ENCODE measurements at regions not wholly inside any gene's neighbourhood (a gene's known extent, or its start where the extent isn't known, plus 50 kb on each side); places are given as distances from the start of the nearest gene placed in this dataset.

GRCh38 chr12:107406932-107407331, 278.7 kb upstream of the PWP1 start:
- Histone ChIP-seq H3K27me3 (ENCODE audit: control insufficient read depth in 3 of 3, insufficient read depth in 3 of 3, low read length in 2 of 3) (no peaks in the 10 kb centered on the region), H3K36me3 (ENCODE audit: control insufficient read depth in 4 of 4, insufficient read depth in 4 of 4, low read length in 4 of 4) (no peaks in the 10 kb centered on the region), H3K4me3 (no peak overlapping the region), H3K9ac (ENCODE audit: insufficient read depth in 1 of 2, low read length in 2 of 2) (no peak overlapping the region), H3K4me1 (ENCODE audit: control insufficient read depth in 5 of 5, insufficient read depth in 5 of 5, low read length in 5 of 5) (no peaks in the 10 kb centered on the region), H3K27ac (ENCODE audit: low read depth in 1 of 2, low read length in 1 of 2) (no peak overlapping the region), H3K9me3 (ENCODE audit: control insufficient read depth in 4 of 4, insufficient read depth in 3 of 4, low read length in 3 of 4) (peaks cover 0 to 2% (median 0%) of the 10 kb centered on the region in 4 donors)
- TF ChIP-seq CTCF (IDR thresholded peaks at IDR 0.05; ENCODE audit: control extremely low read depth, extremely low read depth): no peak
- ATAC-seq (ENCODE audit: insufficient read depth, low FRiP score) (no peak), DNase-seq (no peak)
- 86 to 87% methylated on average over 5 of the region's 5 CpGs for WGBS, 2 donors

- no peak overlapping the region for H3K4me3 ChIP-seq
- no peak overlapping the region for H3K27ac ChIP-seq (ENCODE audit: low read depth in 1 of 2, low read length in 1 of 2)
- no peaks in the 10 kb centered on the region for H3K36me3 ChIP-seq (ENCODE audit: control insufficient read depth in 4 of 4, insufficient read depth in 4 of 4, low read length in 4 of 4)
- peaks cover 0 to 2% (median 0%) of the 10 kb centered on the region in 4 donors for H3K9me3 ChIP-seq (ENCODE audit: control insufficient read depth in 4 of 4, insufficient read depth in 3 of 4, low read length in 3 of 4)
- DNase-seq: no peak
- TF ChIP-seq CTCF (IDR thresholded peaks at IDR 0.05; ENCODE audit: control extremely low read depth, extremely low read depth): no peak
- WGBS, 2 donors: 95 to 96% methylated on average over 14 of the region's 14 CpGs
- H3K9ac ChIP-seq (ENCODE audit: insufficient read depth in 1 of 2, low read length in 2 of 2): no peak overlapping the region
- H3K4me1 ChIP-seq (ENCODE audit: control insufficient read depth in 5 of 5, insufficient read depth in 5 of 5, low read length in 5 of 5): no peaks in the 10 kb centered on the region
- no peak for ATAC-seq (ENCODE audit: insufficient read depth, low FRiP score)
- no peaks in the 10 kb centered on the region for H3K27me3 ChIP-seq (ENCODE audit: control insufficient read depth in 3 of 3, insufficient read depth in 3 of 3, low read length in 2 of 3)
These were observed 273.6 kb upstream of the PWP1 start for GRCh38 chr12:107411792-107412535.

- no peak for DNase-seq
- 89 to 97% methylated on average over 7 of the region's 7 CpGs for WGBS, 2 donors
- H3K27me3 ChIP-seq (ENCODE audit: control insufficient read depth in 3 of 3, insufficient read depth in 3 of 3, low read length in 2 of 3): no peaks in the 10 kb centered on the region
- no peaks in the 10 kb centered on the region for H3K9me3 ChIP-seq (ENCODE audit: control insufficient read depth in 4 of 4, insufficient read depth in 3 of 4, low read length in 3 of 4)
- no peak overlapping the region for H3K4me3 ChIP-seq
- H3K9ac ChIP-seq (ENCODE audit: insufficient read depth in 1 of 2, low read length in 2 of 2): no peak overlapping the region
- ATAC-seq (ENCODE audit: insufficient read depth, low FRiP score): no peak
- TF ChIP-seq CTCF (IDR thresholded peaks at IDR 0.05; ENCODE audit: control extremely low read depth, extremely low read depth): no peak
- H3K36me3 ChIP-seq (ENCODE audit: control insufficient read depth in 4 of 4, insufficient read depth in 4 of 4, low read length in 4 of 4): no peaks in the 10 kb centered on the region
- no peaks in the 10 kb centered on the region for H3K4me1 ChIP-seq (ENCODE audit: control insufficient read depth in 5 of 5, insufficient read depth in 5 of 5, low read length in 5 of 5)
- no peak overlapping the region for H3K27ac ChIP-seq (ENCODE audit: low read depth in 1 of 2, low read length in 1 of 2)
These were observed 270.5 kb upstream of the PWP1 start for GRCh38 chr12:107415071-107415470.

- Histone ChIP-seq H3K27me3 (ENCODE audit: control insufficient read depth in 3 of 3, insufficient read depth in 3 of 3, low read length in 2 of 3) (no peaks in the 10 kb centered on the region), H3K27ac (ENCODE audit: low read depth in 1 of 2, low read length in 1 of 2) (no peak overlapping the region), H3K9me3 (ENCODE audit: control insufficient read depth in 4 of 4, insufficient read depth in 3 of 4, low read length in 3 of 4) (no peaks in the 10 kb centered on the region), H3K4me3 (no peak overlapping the region), H3K4me1 (ENCODE audit: control insufficient read depth in 5 of 5, insufficient read depth in 5 of 5, low read length in 5 of 5) (no peaks in the 10 kb centered on the region), H3K36me3 (ENCODE audit: control insufficient read depth in 4 of 4, insufficient read depth in 4 of 4, low read length in 4 of 4) (no peaks in the 10 kb centered on the region), H3K9ac (ENCODE audit: insufficient read depth in 1 of 2, low read length in 2 of 2) (no peak overlapping the region)
- 87 to 90% methylated on average over 8 of the region's 8 CpGs for WGBS, 2 donors
- no peak for ATAC-seq (ENCODE audit: insufficient read depth, low FRiP score)
- no peak for DNase-seq
- no peak for TF ChIP-seq CTCF (IDR thresholded peaks at IDR 0.05; ENCODE audit: control extremely low read depth, extremely low read depth)
These were observed 269.8 kb upstream of the PWP1 start for GRCh38 chr12:107415834-107416233.

All from lung (tissue), 11 donors.